ENCODE measurements at regions not wholly inside any gene's neighbourhood (a gene's known extent, or its start where the extent isn't known, plus 50 kb on each side); places are given as distances from the start of the nearest gene placed in this dataset.

DNA sequence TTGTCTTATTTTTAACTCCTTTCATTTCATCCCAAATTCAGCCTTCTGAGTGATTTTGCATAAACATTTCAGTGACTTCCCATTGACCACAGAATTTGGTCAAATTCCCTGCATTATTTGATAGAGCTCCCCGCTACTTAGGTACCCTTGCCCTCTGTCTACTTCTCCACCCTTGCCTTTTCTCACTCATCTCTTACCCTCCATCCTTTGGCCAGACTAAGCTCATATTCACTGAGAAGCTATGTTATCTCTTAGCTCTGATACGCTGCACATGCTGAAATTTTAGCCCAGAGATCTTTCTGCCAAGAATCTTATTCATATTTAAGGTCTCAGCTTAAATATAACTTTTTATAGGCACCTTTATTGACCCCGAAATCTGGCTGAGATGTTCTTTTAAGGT is 1031.9 kb downstream of the ADGRL3 start:
- no peak overlapping the region for H2AFZ ChIP-seq (ENCODE audit: low read length)
- H3K27ac ChIP-seq (ENCODE audit: low read depth, low read length, poor library complexity, severe bottlenecking) = no peak overlapping the region
- ChIA-PET CTCF (ENCODE audit: unreplicated experiment) (no interaction called here), POLR2A (no interaction called here)
- H4K20me1 ChIP-seq (ENCODE audit: insufficient read depth, low read length) = no peaks in the 10 kb centered on the region
- no peaks in the 10 kb centered on the region for H3K4me1 ChIP-seq (ENCODE audit: insufficient read depth, low read length, poor library complexity, severe bottlenecking)
- H3K79me2 ChIP-seq (ENCODE audit: insufficient read depth, low read depth, low read length) = no peaks in the 10 kb centered on the region
- TF ChIP-seq EZH2phosphoT487 (IDR thresholded peaks at IDR 0.05; ENCODE audit: borderline replicate concordance, low read depth, low read length) = no peak
- TF ChIP-seq, protein P1, sequence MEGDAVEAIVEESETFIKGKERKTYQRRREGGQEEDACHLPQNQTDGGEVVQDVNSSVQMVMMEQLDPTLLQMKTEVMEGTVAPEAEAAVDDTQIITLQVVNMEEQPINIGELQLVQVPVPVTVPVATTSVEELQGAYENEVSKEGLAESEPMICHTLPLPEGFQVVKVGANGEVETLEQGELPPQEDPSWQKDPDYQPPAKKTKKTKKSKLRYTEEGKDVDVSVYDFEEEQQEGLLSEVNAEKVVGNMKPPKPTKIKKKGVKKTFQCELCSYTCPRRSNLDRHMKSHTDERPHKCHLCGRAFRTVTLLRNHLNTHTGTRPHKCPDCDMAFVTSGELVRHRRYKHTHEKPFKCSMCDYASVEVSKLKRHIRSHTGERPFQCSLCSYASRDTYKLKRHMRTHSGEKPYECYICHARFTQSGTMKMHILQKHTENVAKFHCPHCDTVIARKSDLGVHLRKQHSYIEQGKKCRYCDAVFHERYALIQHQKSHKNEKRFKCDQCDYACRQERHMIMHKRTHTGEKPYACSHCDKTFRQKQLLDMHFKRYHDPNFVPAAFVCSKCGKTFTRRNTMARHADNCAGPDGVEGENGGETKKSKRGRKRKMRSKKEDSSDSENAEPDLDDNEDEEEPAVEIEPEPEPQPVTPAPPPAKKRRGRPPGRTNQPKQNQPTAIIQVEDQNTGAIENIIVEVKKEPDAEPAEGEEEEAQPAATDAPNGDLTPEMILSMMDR (conservative IDR thresholded peaks at IDR 0.05; ENCODE audit: low read length) = no peak
- H3K4me3 ChIP-seq (ENCODE audit: low read depth, low read length, poor library complexity, severe bottlenecking) = no peak overlapping the region
- BruUV-seq (replicated peaks) = no TSS peak
- H3K9me2 ChIP-seq (ENCODE audit: insufficient read depth, low read length) = no peaks in the 10 kb centered on the region
- H3K9me3 ChIP-seq (ENCODE audit: low read length) = no peaks in the 10 kb centered on the region
- DNase-seq (ENCODE audit: low spot score) = no peak
- H3K4me2 ChIP-seq (ENCODE audit: low read length) = no peak overlapping the region
- H3K36me3 ChIP-seq (ENCODE audit: insufficient read depth, low read length) = no peaks in the 10 kb centered on the region
- intact Hi-C loops (cut with micrococcal nuclease; ENCODE audit: unreplicated experiment) = no loop called here

DNA sequence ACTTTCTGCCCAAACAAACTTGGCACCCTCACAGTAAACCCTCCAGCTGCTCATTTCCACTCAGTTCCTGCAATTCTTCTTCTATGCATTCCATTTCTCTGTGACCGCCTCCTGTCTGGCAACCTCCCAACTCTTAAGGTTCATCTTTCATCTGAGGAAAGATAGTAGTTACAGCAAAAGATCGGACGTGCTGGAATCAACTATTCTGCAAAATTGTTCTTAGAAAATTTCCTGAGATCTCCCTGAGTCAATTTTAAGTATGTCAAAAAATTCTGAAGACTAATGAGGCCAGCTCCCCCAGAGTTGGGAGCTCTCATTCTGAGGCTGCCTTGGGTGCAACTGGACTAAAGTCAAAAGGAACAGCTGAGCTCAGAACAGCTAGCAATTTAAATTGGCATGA is 1026.0 kb downstream of the ADGRL3 start:
- intact Hi-C loops (cut with micrococcal nuclease; ENCODE audit: unreplicated experiment) = no loop called here
- no peak overlapping the region for H3K4me3 ChIP-seq (ENCODE audit: low read depth, low read length, poor library complexity, severe bottlenecking)
- H3K36me3 ChIP-seq (ENCODE audit: insufficient read depth, low read length) = no peaks in the 10 kb centered on the region
- H3K9me3 ChIP-seq (ENCODE audit: low read length) = no peaks in the 10 kb centered on the region
- no peaks in the 10 kb centered on the region for H3K9me2 ChIP-seq (ENCODE audit: insufficient read depth, low read length)
- DNase-seq (ENCODE audit: low spot score) = no peak
- H3K79me2 ChIP-seq (ENCODE audit: insufficient read depth, low read depth, low read length) = no peaks in the 10 kb centered on the region
- no TSS peak for BruUV-seq (replicated peaks)
- TF ChIP-seq, protein P1 (conservative IDR thresholded peaks at IDR 0.05; ENCODE audit: low read length) = no peak
- TF ChIP-seq EZH2phosphoT487 (IDR thresholded peaks at IDR 0.05; ENCODE audit: borderline replicate concordance, low read depth, low read length) = no peak
- POLR2A ChIA-PET = no interaction called here
- H4K20me1 ChIP-seq (ENCODE audit: insufficient read depth, low read length) = no peaks in the 10 kb centered on the region
- CTCF ChIA-PET (ENCODE audit: unreplicated experiment) = no interaction called here
- H3K4me2 ChIP-seq (ENCODE audit: low read length) = no peak overlapping the region
- no peak overlapping the region for H2AFZ ChIP-seq (ENCODE audit: low read length)
- no peaks in the 10 kb centered on the region for H3K4me1 ChIP-seq (ENCODE audit: insufficient read depth, low read length, poor library complexity, severe bottlenecking)
- no peak overlapping the region for H3K27ac ChIP-seq (ENCODE audit: low read depth, low read length, poor library complexity, severe bottlenecking)

DNA sequence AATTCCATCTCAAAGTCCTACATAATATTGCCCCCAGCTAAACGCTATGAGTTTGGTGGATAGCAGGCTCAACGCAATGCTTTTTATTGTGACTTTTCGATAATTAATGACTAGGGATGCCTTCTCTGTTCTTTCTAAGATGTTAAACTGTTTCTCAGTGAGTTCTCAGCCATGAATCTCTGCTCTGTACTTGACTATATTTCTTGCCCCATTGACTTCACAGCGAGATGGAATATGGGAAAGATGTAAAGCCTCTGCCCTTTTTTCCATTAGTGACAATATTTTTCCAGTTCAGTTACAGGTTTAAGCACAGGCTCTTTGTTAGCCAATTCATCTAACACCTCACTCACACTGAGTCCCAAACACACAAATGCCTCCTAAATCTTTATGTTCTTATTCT is 1022.0 kb downstream of the ADGRL3 start:
- Histone ChIP-seq H3K4me2 (ENCODE audit: low read length) (no peak overlapping the region), H3K4me3 (ENCODE audit: low read depth, low read length, poor library complexity, severe bottlenecking) (no peak overlapping the region), H3K9me2 (ENCODE audit: insufficient read depth, low read length) (no peaks in the 10 kb centered on the region), H4K20me1 (ENCODE audit: insufficient read depth, low read length) (no peaks in the 10 kb centered on the region), H3K4me1 (ENCODE audit: insufficient read depth, low read length, poor library complexity, severe bottlenecking) (no peaks in the 10 kb centered on the region), H3K9me3 (ENCODE audit: low read length) (no peaks in the 10 kb centered on the region), H3K27ac (ENCODE audit: low read depth, low read length, poor library complexity, severe bottlenecking) (no peak overlapping the region), H2AFZ (ENCODE audit: low read length) (no peak overlapping the region), H3K36me3 (ENCODE audit: insufficient read depth, low read length) (no peaks in the 10 kb centered on the region), H3K79me2 (ENCODE audit: insufficient read depth, low read depth, low read length) (no peaks in the 10 kb centered on the region)
- ChIA-PET CTCF (ENCODE audit: unreplicated experiment) (no interaction called here), POLR2A (no interaction called here)
- intact Hi-C loops (cut with micrococcal nuclease; ENCODE audit: unreplicated experiment) = no loop called here
- BruUV-seq (replicated peaks) = no TSS peak
- DNase-seq (ENCODE audit: low spot score) = no peak
- no peak for TF ChIP-seq EZH2phosphoT487 (IDR thresholded peaks at IDR 0.05; ENCODE audit: borderline replicate concordance, low read depth, low read length)
- TF ChIP-seq, protein P1 (conservative IDR thresholded peaks at IDR 0.05; ENCODE audit: low read length) = no peak

All from OCI-LY7 (cell line).